Natural killer cell (primary cell): ENCODE measurements at regions not wholly inside any gene's neighbourhood (a gene's known extent, or its start where the extent isn't known, plus 50 kb on each side); places are given as distances from the start of the nearest gene placed in this dataset.

Experiments
- ATAC-seq, 3 donors: fragments of 150-1000 bp in 2 of 3; fragments of 200-7000 bp in 1 of 3; cut with Tn5 transposase; 1 replicate in 1 of 3; 2 replicates in 2 of 3; pipeline ENCODE4 v1.10.0; 2021; ENCODE audit warnings: mild to moderate bottlenecking in 2 of 3, moderate library complexity in 2 of 3
- DNase-seq, 2 donors: peaks; one replicate each; pipeline versions ENCODE4 v3.0.0 to v3.0.0-alpha.2; 2013 to 2021; ENCODE audit warnings: mixed read lengths in 1 of 2
- H3K27ac ChIP-seq: one replicate; pipeline ENCODE4 v1.5.1; 2013; ENCODE audit warnings: mild to moderate bottlenecking, low read length
- H3K27me3 ChIP-seq: one replicate; pipeline ENCODE4 v1.6.1; 2013; ENCODE audit warnings: low read length; ENCODE audit not compliant: control insufficient read depth, insufficient read depth
- H3K36me3 ChIP-seq: one replicate; pipeline ENCODE4 v1.6.1; 2013; ENCODE audit warnings: low read length; ENCODE audit not compliant: control insufficient read depth, insufficient read depth
- H3K4me1 ChIP-seq: one replicate; pipeline ENCODE4 v1.6.1; 2013; ENCODE audit warnings: low read length; ENCODE audit not compliant: control insufficient read depth, insufficient read depth
- H3K4me3 ChIP-seq: one replicate; pipeline ENCODE4 v1.5.1; 2013; ENCODE audit warnings: low read length
- H3K9me3 ChIP-seq: one replicate; pipeline ENCODE4 v1.6.1; 2013; ENCODE audit warnings: low read length; ENCODE audit not compliant: control insufficient read depth, insufficient read depth
- H3K27ac Mint-ChIP-seq, 2 donors: one replicate each; pipeline ENCODE4 v1.8.0; 2022; ENCODE audit warnings: mild to moderate bottlenecking in 2 of 2, mixed read lengths in 2 of 2, moderate library complexity in 1 of 2
- H3K27me3 Mint-ChIP-seq, 2 donors: one replicate each; pipeline ENCODE4 v1.8.0; 2022; ENCODE audit warnings: low read depth in 2 of 2, mixed read lengths in 2 of 2
- H3K36me3 Mint-ChIP-seq: one replicate; pipeline ENCODE4 v1.8.0; 2022; ENCODE audit warnings: mixed read lengths
- H3K4me1 Mint-ChIP-seq, 2 donors: one replicate each; pipeline ENCODE4 v1.8.0; 2022; ENCODE audit warnings: mixed read lengths in 2 of 2
- H3K4me3 Mint-ChIP-seq: one replicate; pipeline ENCODE4 v1.8.0; 2022; ENCODE audit warnings: mild to moderate bottlenecking, moderate library complexity, mixed read lengths
- H3K9me3 Mint-ChIP-seq, 2 donors: one replicate each; pipeline ENCODE4 v1.8.0; 2022; ENCODE audit warnings: mixed read lengths in 2 of 2
- WGBS: methylation state at CpG from one replicate; pipeline ENCODE4 v1.1.7; 2013; ENCODE audit warnings: missing lambda C conversion rate; ENCODE audit not compliant: insufficient coverage; 5-methylcytosine and 5-hydroxymethylcytosine counted together
- intact Hi-C: fragments of 100-400 bp; cut with micrococcal nuclease; formaldehyde crosslinking; loops from one replicate; pipeline ENCODE4 v1.14.2; 2022
- TF ChIP-seq, protein P1 (sequence below): fragments of 200-600 bp; IDR thresholded peaks from one replicate; pipeline ENCODE4 v1.8.0; 2022; ENCODE audit warnings: antibody characterized with exemption

DNA sequence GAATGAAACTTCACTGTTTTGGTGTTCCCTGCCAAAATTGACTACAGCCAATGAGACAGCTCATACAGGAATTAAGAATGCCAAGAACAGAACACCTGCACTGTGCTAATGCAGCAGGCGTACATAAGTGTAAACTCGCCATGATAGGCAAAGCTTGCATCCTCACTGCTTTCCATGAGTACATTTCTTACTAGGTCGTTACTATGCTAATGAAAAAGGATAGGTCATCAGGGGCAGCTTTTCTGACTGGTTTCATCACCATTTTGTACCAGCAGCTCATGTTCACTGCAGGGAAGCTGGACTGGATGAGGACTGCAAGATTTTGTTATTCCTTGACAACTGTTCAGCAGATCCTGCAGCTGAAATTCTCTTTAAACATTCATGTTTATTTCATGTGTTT, 1383.8 kb downstream of the EFNB2 start:
- no peak for ATAC-seq
- TF ChIP-seq, protein P1, sequence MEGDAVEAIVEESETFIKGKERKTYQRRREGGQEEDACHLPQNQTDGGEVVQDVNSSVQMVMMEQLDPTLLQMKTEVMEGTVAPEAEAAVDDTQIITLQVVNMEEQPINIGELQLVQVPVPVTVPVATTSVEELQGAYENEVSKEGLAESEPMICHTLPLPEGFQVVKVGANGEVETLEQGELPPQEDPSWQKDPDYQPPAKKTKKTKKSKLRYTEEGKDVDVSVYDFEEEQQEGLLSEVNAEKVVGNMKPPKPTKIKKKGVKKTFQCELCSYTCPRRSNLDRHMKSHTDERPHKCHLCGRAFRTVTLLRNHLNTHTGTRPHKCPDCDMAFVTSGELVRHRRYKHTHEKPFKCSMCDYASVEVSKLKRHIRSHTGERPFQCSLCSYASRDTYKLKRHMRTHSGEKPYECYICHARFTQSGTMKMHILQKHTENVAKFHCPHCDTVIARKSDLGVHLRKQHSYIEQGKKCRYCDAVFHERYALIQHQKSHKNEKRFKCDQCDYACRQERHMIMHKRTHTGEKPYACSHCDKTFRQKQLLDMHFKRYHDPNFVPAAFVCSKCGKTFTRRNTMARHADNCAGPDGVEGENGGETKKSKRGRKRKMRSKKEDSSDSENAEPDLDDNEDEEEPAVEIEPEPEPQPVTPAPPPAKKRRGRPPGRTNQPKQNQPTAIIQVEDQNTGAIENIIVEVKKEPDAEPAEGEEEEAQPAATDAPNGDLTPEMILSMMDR, result no peak
- Histone ChIP-seq H3K4me1 (no peaks in the 10 kb centered on the region), H3K4me3 (no peak overlapping the region), H3K27ac (no peak overlapping the region), H3K27me3 (no peaks in the 10 kb centered on the region), H3K36me3 (no peaks in the 10 kb centered on the region), H3K9me3 (no peaks in the 10 kb centered on the region)
- no peaks in the 10 kb centered on the region for H3K9me3 Mint-ChIP-seq
- H3K4me3 Mint-ChIP-seq, result no peak overlapping the region
- 91% methylated on average over 3 of the region's 3 CpGs for WGBS
- no peaks in the 10 kb centered on the region for H3K36me3 Mint-ChIP-seq
- H3K4me1 Mint-ChIP-seq, result no peaks in the 10 kb centered on the region
- no peak for DNase-seq
- H3K27ac Mint-ChIP-seq, result no peak overlapping the region
- intact Hi-C loops, result no loop called here
- no peaks in the 10 kb centered on the region for H3K27me3 Mint-ChIP-seq

- TF ChIP-seq, protein P1, result no peak
- no peaks in the 10 kb centered on the region for H3K27me3 Mint-ChIP-seq
- H3K4me3 Mint-ChIP-seq, result no peak overlapping the region
- H3K4me1 Mint-ChIP-seq, result no peaks in the 10 kb centered on the region
- Histone ChIP-seq H3K9me3 (no peaks in the 10 kb centered on the region), H3K27me3 (no peaks in the 10 kb centered on the region), H3K4me3 (no peak overlapping the region), H3K27ac (no peak overlapping the region), H3K4me1 (no peaks in the 10 kb centered on the region), H3K36me3 (no peaks in the 10 kb centered on the region)
- intact Hi-C loops, result no loop called here
- no peak for DNase-seq
- no peak overlapping the region for H3K27ac Mint-ChIP-seq
- ATAC-seq, result no peak
- H3K9me3 Mint-ChIP-seq, result no peaks in the 10 kb centered on the region
- no peaks in the 10 kb centered on the region for H3K36me3 Mint-ChIP-seq
- WGBS, result 85% methylated on average over 4 of the region's 4 CpGs
These were observed 1388.0 kb downstream of the EFNB2 start for GRCh38 chr13:105147461-105147860.

GRCh38 chr13:105144936-105145335, 1390.5 kb downstream of the EFNB2 start:
- TF ChIP-seq, protein P1, result no peak
- no peak for ATAC-seq
- intact Hi-C loops, result no loop called here

GRCh38 chr13:105144020-105144419, 1391.4 kb downstream of the EFNB2 start:
- TF ChIP-seq, protein P1, result no peak
- H3K27me3 Mint-ChIP-seq, result no peaks in the 10 kb centered on the region
- Histone ChIP-seq H3K27ac (no peak overlapping the region), H3K9me3 (no peaks in the 10 kb centered on the region), H3K27me3 (no peaks in the 10 kb centered on the region), H3K4me3 (no peak overlapping the region), H3K4me1 (peaks cover 4% of the 10 kb centered on the region), H3K36me3 (no peaks in the 10 kb centered on the region)
- no peak overlapping the region for H3K4me3 Mint-ChIP-seq
- peaks cover 19 to 20% of the 10 kb centered on the region in 2 donors for H3K4me1 Mint-ChIP-seq
- H3K9me3 Mint-ChIP-seq, result no peaks in the 10 kb centered on the region
- WGBS, result 94% methylated on average over 3 of the region's 3 CpGs
- no peaks in the 10 kb centered on the region for H3K36me3 Mint-ChIP-seq
- ATAC-seq (no peak), DNase-seq (no peak)
- no peak overlapping the region for H3K27ac Mint-ChIP-seq
- intact Hi-C loops, result no loop called here

More at GRCh38 chr13:105144936-105145335, 1390.5 kb downstream of the EFNB2 start:
- Histone ChIP-seq H3K27ac (no peak overlapping the region), H3K4me3 (no peak overlapping the region), H3K9me3 (no peaks in the 10 kb centered on the region), H3K36me3 (no peaks in the 10 kb centered on the region), H3K27me3 (no peaks in the 10 kb centered on the region), H3K4me1 (no peaks in the 10 kb centered on the region)
- H3K36me3 Mint-ChIP-seq, result no peaks in the 10 kb centered on the region
- H3K27me3 Mint-ChIP-seq, result no peaks in the 10 kb centered on the region
- H3K4me1 Mint-ChIP-seq, result peaks cover 9 to 11% of the 10 kb centered on the region in 2 donors
- WGBS, result 92% methylated on average over 3 of the region's 3 CpGs
- no peak overlapping the region for H3K27ac Mint-ChIP-seq
- H3K4me3 Mint-ChIP-seq, result no peak overlapping the region
- no peaks in the 10 kb centered on the region for H3K9me3 Mint-ChIP-seq
- DNase-seq, result no peak
